MM.1S (cell line): ENCODE measurements at regions not wholly inside any gene's neighbourhood (a gene's known extent, or its start where the extent isn't known, plus 50 kb on each side); places are given as distances from the start of the nearest gene placed in this dataset.

Experiments
- EZH2phosphoT487 ChIP-seq: fragments of 300-600 bp; sonication (generic); IDR thresholded peaks from 2 replicates; pipeline ENCODE4 v1.6.1; 2018; ENCODE audit warnings: antibody characterized with exemption, low read length
- TF ChIP-seq, protein P1 (sequence below): fragments of 300-600 bp; sonication (generic); IDR thresholded peaks from 2 replicates; pipeline ENCODE4 v1.5.1; 2016; ENCODE audit warnings: antibody characterized with exemption, low read length, mixed read lengths

DNA sequence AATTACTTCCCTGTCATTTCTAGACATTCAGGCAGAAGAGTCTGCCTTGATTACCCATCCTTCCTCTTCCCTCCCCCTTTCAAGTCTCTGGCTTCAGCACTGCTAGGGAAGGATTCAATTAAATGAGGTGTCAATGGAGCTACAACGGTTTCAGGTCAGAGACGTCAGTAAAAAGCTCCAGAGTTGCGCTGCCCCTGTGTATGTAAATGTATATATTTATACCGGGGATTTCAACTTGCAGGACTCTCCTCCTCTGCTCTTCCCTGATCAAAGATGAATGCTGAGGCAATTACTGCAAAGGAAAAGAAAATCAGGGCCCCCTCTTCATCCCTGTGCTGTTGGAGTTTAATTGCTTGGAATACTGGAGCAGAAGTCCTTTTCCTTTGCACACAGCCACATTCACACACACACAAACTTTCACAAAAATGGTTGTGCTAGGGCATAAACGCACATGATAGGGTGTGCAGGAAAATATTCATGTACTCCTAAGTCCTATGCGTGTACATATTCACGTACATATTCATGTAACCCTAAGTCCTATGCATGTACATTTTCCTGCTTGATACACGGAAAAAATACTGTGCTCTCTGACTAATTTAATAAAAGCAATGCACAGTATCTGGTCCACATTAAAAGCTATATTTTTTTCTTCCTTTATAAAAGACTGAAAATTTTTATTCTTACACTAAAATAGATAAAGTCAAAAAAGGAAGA lies 129.7 kb upstream of the PMFBP1 start:
- no peak for TF ChIP-seq EZH2phosphoT487
- TF ChIP-seq, protein P1, sequence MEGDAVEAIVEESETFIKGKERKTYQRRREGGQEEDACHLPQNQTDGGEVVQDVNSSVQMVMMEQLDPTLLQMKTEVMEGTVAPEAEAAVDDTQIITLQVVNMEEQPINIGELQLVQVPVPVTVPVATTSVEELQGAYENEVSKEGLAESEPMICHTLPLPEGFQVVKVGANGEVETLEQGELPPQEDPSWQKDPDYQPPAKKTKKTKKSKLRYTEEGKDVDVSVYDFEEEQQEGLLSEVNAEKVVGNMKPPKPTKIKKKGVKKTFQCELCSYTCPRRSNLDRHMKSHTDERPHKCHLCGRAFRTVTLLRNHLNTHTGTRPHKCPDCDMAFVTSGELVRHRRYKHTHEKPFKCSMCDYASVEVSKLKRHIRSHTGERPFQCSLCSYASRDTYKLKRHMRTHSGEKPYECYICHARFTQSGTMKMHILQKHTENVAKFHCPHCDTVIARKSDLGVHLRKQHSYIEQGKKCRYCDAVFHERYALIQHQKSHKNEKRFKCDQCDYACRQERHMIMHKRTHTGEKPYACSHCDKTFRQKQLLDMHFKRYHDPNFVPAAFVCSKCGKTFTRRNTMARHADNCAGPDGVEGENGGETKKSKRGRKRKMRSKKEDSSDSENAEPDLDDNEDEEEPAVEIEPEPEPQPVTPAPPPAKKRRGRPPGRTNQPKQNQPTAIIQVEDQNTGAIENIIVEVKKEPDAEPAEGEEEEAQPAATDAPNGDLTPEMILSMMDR = no peak
